GM10266 (cell line): ENCODE measurements at regions not wholly inside any gene's neighbourhood (a gene's known extent, or its start where the extent isn't known, plus 50 kb on each side); places are given as distances from the start of the nearest gene placed in this dataset.
"Not testable (repeated sequence)": the region's sequence is repeated elsewhere in the genome, so short reads cannot be mapped to it uniquely, and the experiment has no call there.

Experiments
- DNase-seq: peaks from one replicate; pipeline ENCODE4 v3.0.0; 2012; ENCODE audit errors: extremely low spot score
- CTCF ChIP-seq: IDR thresholded peaks from 2 replicates; pipeline ENCODE4 v1.5.1; 2012; ENCODE audit warnings: mild to moderate bottlenecking, low read depth; ENCODE audit not compliant: control insufficient read depth, insufficient read depth; ENCODE audit errors: missing control alignments

GRCh38 chr4:163681208-163681821, 186.8 kb downstream of the TMA16 start:
- TF ChIP-seq CTCF = peak; percentile 57

GRCh38 chr4:163688856-163689255, 194.4 kb downstream of the TMA16 start:
- TF ChIP-seq CTCF = no peak
- DNase-seq = no peak

More at GRCh38 chr4:163681208-163681821, 186.8 kb downstream of the TMA16 start:
- DNase-seq = no peak

- no peak for DNase-seq
- TF ChIP-seq CTCF = no peak
Measured at GRCh38 chr4:163693211-163693610, 198.7 kb downstream of the TMA16 start.

- no peak for TF ChIP-seq CTCF
- no peak for DNase-seq
Measured at GRCh38 chr4:163693776-163694175, 199.3 kb downstream of the TMA16 start.

- DNase-seq = no peak
- no peak for TF ChIP-seq CTCF
Measured at GRCh38 chr4:163694385-163694784, 199.9 kb downstream of the TMA16 start.

- no peak for DNase-seq
- no peak for TF ChIP-seq CTCF
Measured at GRCh38 chr4:163697121-163697520, 202.6 kb downstream of the TMA16 start.

GRCh38 chr4:163700383-163700782, 205.9 kb downstream of the TMA16 start:
- DNase-seq = not testable (repeated sequence)

GRCh38 chr4:163701916-163702315, 207.4 kb downstream of the TMA16 start:
- peak; percentile 17 for DNase-seq
- TF ChIP-seq CTCF = no peak
